GM12891 (cell line): ENCODE measurements at regions not wholly inside any gene's neighbourhood (a gene's known extent, or its start where the extent isn't known, plus 50 kb on each side); places are given as distances from the start of the nearest gene placed in this dataset.

Experiments used
- PAX5 ChIP-seq: IDR thresholded peaks from 2 replicates; pipeline ENCODE4 v1.6.1; 2011; ENCODE audit warnings: low read length, moderate library complexity, mild to moderate bottlenecking; ENCODE audit not compliant: insufficient read depth, severe bottlenecking
- POLR2A ChIP-seq: IDR thresholded peaks from 2 replicates; pipeline ENCODE4 v1.6.1; 2011; ENCODE audit warnings: low read depth, low read length, control low read depth
- POLR2AphosphoS5 ChIP-seq: IDR thresholded peaks from 2 replicates; pipeline ENCODE4 v1.6.1; 2011; ENCODE audit warnings: low read depth, low read length, control low read depth
- SPI1 ChIP-seq: IDR thresholded peaks from 2 replicates; pipeline ENCODE4 v1.6.1; 2011; ENCODE audit warnings: low read depth, low read length, control low read depth
- TAF1 ChIP-seq: IDR thresholded peaks from 2 replicates; pipeline ENCODE4 v1.6.1; 2011; ENCODE audit warnings: low read depth, low read length, control low read depth

DNA sequence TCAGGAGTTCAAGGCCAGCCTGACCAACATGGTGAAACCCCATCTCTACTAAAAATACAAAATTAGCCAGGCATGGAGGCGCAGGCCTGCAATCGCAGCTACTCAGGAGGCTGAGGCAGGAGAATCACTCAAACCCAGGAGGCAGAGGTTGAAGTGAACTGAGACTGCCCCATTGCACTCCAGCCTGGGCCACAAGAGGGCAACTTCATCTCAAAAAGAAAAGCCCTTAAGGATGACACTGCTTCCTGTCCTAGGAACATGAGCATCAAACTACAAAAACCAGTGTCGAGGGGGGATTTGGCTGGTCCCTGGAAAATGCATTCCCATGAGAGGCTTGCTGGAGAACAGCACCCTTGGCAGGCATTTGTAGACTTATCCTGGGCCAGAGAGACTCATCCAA lies 449.5 kb upstream of the PSMD7 start:
- TF ChIP-seq POLR2AphosphoS5 (no peak), POLR2A (no peak), TAF1 (no peak), SPI1 (no peak), PAX5 (no peak)
